ENCODE measurements at regions not wholly inside any gene's neighbourhood (a gene's known extent, or its start where the extent isn't known, plus 50 kb on each side); places are given as distances from the start of the nearest gene placed in this dataset.
"Not testable (repeated sequence)": the region's sequence is repeated elsewhere in the genome, so short reads cannot be mapped to it uniquely, and the experiment has no call there.

- DNase-seq (ENCODE audit: extremely low read depth, low read depth): no peak
Observed at GRCh38 chr13:86569119-86569518, 769.9 kb upstream of the SLITRK6 start.

DNA sequence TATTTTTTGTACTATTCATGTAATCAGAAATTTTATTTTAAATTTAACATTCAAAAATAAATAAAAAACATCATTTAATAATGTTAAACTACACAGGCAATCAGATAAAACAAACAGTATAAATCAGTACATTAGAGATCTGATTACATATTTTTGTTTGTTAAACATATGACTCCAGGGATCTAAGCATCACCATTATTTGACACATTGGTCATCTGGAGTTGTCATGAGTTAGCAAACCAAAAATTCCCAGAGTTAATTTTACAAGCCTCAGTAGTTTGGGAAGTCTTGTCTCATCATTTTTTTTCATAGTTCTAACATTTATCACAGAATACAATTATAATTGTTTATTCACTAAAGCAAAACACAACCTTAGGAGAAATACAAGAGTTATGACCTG is 770.8 kb upstream of the SLITRK6 start:
- DNase-seq (ENCODE audit: extremely low read depth, low read depth): no peak

DNA sequence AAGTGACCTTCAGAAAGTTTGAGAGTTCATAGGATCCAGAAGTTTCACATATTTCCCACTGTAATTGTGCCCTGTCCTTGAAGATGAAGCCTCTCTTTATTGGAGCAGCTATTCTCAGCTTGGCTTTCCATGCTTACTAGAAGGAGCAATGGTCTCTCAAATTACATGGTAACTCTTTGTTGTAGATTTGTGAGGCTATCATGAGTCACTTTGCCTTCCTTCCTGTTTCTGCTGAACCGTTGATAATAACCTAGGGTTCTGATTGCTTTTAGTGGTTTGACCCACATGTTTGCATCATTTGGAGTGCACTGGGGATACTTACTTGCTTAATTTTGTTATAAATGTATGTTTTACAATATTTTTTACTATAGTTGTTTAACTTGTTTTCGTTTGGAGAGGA is 772.9 kb upstream of the SLITRK6 start:
- peak; percentile 2 for DNase-seq (ENCODE audit: extremely low read depth, low read depth)

DNA sequence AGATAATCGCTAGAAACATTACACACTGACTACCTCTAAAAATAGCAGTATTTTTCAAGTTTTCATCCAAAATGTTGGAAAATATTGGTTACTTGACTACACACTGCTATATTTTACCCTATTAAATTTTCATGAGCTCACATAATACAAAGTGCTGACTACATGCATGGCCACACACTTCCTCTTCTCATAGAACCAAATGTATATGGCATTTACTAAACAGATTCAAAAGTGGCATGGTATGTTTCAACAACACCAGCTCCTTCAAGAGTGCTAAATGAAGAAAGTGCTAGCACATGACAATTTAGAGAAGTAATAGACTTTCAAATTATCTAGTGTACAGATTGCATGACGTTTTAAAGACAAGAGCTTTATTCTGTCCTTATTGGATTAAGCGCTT is 780.4 kb upstream of the SLITRK6 start:
- DNase-seq (ENCODE audit: extremely low read depth, low read depth): no peak

GRCh38 chr13:86581706-86582105 is 782.5 kb upstream of the SLITRK6 start:
- no peak for DNase-seq (ENCODE audit: extremely low read depth, low read depth)

GRCh38 chr13:86584301-86584700 is 785.1 kb upstream of the SLITRK6 start:
- no peak for DNase-seq (ENCODE audit: extremely low read depth, low read depth)

- DNase-seq (ENCODE audit: extremely low read depth, low read depth): no peak
Observed at GRCh38 chr13:86585835-86586234, 786.6 kb upstream of the SLITRK6 start.

DNA sequence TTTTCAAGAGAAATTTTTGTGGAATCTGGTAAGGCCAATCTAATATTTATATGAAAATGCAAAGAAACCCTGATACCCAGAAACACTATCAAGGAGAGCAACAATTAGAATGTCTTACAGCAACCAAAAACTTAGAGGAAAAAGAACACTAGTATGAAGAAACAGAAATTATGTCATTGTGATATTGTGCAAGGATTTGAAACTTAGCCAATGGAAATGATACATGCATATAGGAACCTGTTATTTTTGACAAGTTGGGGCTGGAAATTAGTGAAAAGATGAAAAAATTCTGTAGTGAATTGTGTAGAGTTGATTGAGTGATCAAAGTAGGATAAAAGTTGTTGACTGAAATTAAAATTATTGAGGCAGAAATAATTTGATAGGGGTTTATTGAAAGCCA is 792.6 kb upstream of the SLITRK6 start:
- DNase-seq (ENCODE audit: extremely low read depth, low read depth): no peak

GRCh38 chr13:86601351-86601750 is 802.1 kb upstream of the SLITRK6 start:
- no peak for DNase-seq (ENCODE audit: extremely low read depth, low read depth)

DNA sequence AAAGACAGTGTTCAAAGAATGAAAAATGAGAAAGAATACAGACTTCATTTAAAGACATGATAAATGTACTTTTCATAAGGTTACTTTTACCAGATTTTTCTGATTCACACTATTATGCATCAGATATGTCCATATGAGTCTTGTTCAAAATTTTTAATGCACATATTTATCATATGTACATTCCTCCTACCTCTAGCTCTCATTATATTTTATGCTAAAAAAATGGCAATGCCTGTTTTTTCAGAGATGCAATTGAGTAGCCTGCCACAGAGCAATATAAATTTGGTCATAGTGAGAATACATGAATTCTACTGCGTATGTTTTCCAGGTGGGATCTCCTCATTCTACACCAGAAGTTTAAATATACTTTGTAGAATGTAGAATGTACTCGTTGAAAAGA is 807.0 kb upstream of the SLITRK6 start:
- no peak for DNase-seq (ENCODE audit: extremely low read depth, low read depth)

DNA sequence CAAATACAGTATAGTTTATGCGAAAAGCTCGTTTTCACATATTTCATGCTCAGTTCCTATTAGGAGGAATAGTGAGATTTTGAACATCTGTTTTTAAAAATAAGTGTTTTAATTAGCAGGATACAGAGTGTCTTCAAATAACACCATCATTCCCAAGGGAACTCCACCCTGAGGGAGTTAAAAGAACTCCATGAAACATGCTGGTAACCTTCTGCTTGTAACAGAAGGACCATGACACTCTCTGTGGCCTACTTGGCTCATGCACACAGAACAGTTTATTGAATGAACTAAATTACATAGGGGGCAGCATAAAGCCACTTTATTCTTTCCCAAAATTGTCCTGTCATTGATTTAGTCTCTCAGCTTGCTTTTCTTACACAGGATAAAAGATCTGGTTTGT is 809.5 kb upstream of the SLITRK6 start:
- DNase-seq (ENCODE audit: extremely low read depth, low read depth): no peak

- DNase-seq (ENCODE audit: extremely low read depth, low read depth): no peak
Observed at GRCh38 chr13:86633346-86633745, 834.1 kb upstream of the SLITRK6 start.

DNA sequence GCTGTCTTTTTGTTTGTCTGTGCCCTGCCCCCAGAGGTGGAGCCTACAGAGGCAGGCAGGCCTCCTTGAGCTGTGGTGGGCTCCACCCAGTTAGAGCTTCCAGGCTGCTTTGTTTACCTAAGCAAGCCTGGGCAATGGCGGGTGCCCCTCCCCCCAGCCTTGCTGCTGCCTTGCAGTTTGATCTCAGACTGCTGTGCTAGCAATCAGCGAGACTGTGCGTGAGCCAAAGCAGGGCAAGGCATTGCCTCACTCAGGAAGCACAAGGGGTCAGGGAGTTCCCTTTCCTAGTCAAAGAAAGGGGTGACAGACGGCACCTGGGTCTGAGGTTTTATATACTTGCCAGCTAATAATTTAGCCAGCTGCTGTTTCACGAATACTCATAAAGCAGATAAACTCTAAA is 852.0 kb upstream of the SLITRK6 start:
- not testable (repeated sequence) for DNase-seq (ENCODE audit: extremely low read depth, low read depth)

- DNase-seq (ENCODE audit: extremely low read depth, low read depth): no peak
Observed at GRCh38 chr13:86653009-86653408, 853.8 kb upstream of the SLITRK6 start.

DNA sequence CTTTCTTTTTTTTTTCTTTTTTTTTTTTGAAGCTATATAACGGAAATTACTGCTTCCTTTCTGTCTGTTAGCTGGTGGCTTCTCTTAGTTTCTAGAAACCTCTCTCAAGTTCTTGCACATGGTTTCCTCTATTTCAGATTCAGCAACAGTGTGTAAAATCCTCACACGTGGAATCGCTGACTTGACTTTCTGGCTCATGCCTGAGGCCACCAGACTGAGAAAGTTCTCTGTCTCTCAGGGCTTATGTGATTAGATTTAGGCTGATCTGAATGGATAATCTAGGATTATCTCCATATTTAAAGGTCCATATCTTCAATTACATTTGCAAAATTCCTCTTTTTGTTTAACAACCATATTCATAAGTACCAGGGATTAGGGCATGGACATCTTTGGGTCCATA is 856.3 kb upstream of the SLITRK6 start:
- DNase-seq (ENCODE audit: extremely low read depth, low read depth): no peak

GRCh38 chr13:86660090-86660489 is 860.9 kb upstream of the SLITRK6 start:
- no peak for DNase-seq (ENCODE audit: extremely low read depth, low read depth)

DNA sequence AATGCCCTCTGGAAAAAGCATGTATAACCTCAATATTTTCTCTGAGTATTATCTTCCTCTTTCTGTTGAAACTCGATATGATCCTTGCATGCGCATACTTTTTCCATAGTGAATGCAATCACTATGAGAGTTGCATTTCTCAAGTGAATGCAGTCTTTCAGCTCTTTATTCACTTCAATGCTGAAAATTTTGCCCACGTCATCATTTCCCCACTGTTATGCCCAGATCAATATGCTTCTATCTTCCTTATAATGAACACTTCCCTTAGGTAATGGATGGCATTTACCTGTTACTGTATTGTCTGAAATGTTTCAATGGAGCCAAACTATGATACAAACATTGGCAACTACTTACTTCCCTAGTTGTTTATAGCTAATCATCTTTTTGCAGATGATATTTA is 866.6 kb upstream of the SLITRK6 start:
- no peak for DNase-seq (ENCODE audit: extremely low read depth, low read depth)

- DNase-seq (ENCODE audit: extremely low read depth, low read depth): no peak
Observed at GRCh38 chr13:86673931-86674431, 874.8 kb upstream of the SLITRK6 start.

DNA sequence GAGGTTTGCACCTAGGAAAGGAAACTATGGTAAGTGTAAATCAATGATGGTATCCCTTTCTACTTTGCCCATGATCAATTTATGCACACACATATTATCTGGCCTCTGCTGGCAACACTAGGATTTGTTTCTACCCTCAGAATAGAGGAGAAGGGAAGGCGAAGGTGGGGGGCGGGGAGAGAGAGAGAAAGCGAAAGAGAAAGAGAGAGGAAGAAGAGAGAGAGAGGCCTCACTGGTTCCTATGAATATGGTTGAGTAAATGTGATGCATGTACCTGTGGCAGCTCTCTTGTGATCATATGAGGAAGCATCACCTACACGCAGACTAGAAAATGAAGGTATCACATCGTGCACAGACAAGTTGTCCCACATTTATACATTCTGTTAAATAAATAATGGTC is 882.0 kb upstream of the SLITRK6 start:
- peak; percentile 0 for DNase-seq (ENCODE audit: extremely low read depth, low read depth)

- DNase-seq (ENCODE audit: extremely low read depth, low read depth): no peak
Observed at GRCh38 chr13:86684402-86684801, 885.2 kb upstream of the SLITRK6 start.

DNA sequence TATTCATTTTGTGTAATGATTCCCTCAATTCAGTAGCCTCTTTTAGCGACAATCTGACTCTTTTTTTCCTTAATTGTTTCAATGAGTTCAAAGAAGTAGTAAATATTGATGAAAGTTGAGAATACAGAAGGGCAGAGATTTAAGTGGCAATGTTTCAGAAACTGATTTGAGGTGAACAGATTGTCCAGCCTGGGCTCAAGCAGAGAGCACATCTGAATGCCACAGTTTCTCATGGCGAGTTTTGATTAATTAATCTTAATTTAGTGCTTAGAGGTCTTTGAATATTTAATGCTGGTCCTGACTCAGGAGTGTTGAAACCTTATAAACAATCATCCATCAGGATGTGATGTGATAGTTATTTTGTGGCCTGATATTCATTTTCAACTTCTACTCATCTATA is 890.7 kb upstream of the SLITRK6 start:
- no peak for DNase-seq (ENCODE audit: extremely low read depth, low read depth)

DNA sequence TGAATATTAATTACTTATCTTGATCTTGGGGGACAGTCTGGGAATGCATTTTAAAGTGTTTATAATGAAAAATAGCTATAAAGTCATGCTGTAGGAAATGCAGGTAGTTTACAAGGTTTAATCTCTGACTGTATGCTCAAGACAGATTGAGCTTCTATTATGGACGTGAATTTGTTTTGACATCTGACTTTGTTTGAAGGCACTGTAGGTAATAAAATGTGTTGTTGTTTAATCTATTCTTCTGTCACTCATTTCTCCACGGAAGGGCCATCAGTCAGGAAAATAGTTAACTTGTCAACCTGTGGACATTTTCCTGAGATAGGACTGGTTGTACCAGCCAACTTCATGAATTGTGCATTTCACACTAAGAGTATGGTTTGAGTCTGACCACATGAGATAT is 893.1 kb upstream of the SLITRK6 start:
- DNase-seq (ENCODE audit: extremely low read depth, low read depth): no peak

DNA sequence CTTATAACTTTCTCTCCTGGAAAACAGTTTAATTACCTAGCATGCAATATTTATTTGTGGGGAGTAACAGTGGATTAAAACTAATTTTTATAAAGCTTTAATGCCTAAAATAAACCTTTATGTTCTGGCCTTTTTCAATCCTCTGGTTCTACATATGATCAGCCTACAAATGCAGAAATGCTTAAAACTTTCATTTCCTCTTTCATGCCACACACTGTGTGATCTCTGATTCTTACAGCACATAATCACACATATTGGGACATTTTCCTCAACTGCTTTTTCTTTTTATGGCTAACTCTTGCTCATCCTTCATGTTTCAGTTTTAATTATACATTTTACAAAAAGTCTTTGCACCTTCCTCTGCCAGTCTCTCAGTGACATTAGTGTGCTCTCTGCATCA is 910.8 kb upstream of the SLITRK6 start:
- DNase-seq (ENCODE audit: extremely low read depth, low read depth): no peak

DNA sequence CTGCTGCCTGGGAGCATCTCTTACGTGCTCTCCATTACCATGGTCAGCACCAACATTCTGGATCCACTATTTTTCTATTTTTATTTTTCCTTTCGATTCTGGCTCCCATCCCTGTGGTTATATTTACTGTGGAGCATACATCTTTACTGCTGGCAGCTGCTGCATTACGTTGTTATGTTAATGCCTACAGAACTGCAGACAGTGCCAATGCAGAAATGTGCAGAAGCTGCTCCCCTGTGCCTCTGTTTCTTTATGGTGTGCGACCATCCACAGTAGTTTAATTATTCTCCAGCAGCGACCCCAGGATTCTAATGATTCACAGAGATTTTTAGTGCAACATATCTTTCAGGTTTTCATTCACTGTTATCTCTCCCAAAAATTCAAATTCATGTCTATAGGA is 911.7 kb upstream of the SLITRK6 start:
- no peak for DNase-seq (ENCODE audit: extremely low read depth, low read depth)

Measured in NCI-H460 (cell line).